ENCODE measurements at regions not wholly inside any gene's neighbourhood (a gene's known extent, or its start where the extent isn't known, plus 50 kb on each side); places are given as distances from the start of the nearest gene placed in this dataset.

- no peaks in the 10 kb centered on the region for H3K4me1 ChIP-seq (ENCODE audit: control insufficient read depth, insufficient read depth, low read length)
- H3K36me3 ChIP-seq (ENCODE audit: control insufficient read depth in 2 of 2, insufficient read depth in 1 of 2, low read length in 2 of 2), result no peaks in the 10 kb centered on the region
- POLR2A ChIA-PET, result no interaction called here
- H3K9me3 ChIP-seq (ENCODE audit: control insufficient read depth, insufficient read depth, low read depth, low read length), result no peaks in the 10 kb centered on the region
- H3K4me3 ChIP-seq (ENCODE audit: low read depth, low read length), result no peak overlapping the region
- CTCF ChIA-PET, result interaction anchor here (0.6 kb wide), 1 partner anchor 105 kb away, joined by 3 read pairs; no protein-coding TSS in a partner anchor
- TF ChIP-seq ZNF140 (tag by site-specific recombination; IDR thresholded peaks at IDR 0.05) (no peak), ZNF692 (tag by site-specific recombination; IDR thresholded peaks at IDR 0.05) (no peak), OVOL3 (tag by site-specific recombination; IDR thresholded peaks at IDR 0.05) (no peak), ZBTB10 (tag by site-specific recombination; IDR thresholded peaks at IDR 0.05) (no peak)
- H3K27ac ChIP-seq (ENCODE audit: extremely low read depth, low read depth, low read length), result no peak overlapping the region
These were observed 187.3 kb upstream of the NMUR2 start for GRCh38 chr5:152592416-152592815.

GRCh38 chr5:152593388-152593787 lies 188.3 kb upstream of the NMUR2 start:
- ChIA-PET CTCF (interaction anchor here (0.8 kb wide), 1 partner anchor 80 kb away, joined by 3 read pairs; no protein-coding TSS in a partner anchor), POLR2A (no interaction called here)
- no peaks in the 10 kb centered on the region for H3K4me1 ChIP-seq (ENCODE audit: control insufficient read depth, insufficient read depth, low read length)
- TF ChIP-seq REPIN1 (tag by site-specific recombination; IDR thresholded peaks at IDR 0.05; ENCODE audit: low read depth), result no peak
- TF ChIP-seq SCRT1 (tag by site-specific recombination; IDR thresholded peaks at IDR 0.05; ENCODE audit: borderline replicate concordance), result no peak
- no peak for TF ChIP-seq ZSCAN18 (tag by site-specific recombination; IDR thresholded peaks at IDR 0.05)
- TF ChIP-seq PATZ1 (tag by site-specific recombination; IDR thresholded peaks at IDR 0.05), result no peak
- TF ChIP-seq PRDM4 (tag by site-specific recombination; IDR thresholded peaks at IDR 0.05), result no peak
- no peak for TF ChIP-seq ZNF623 (tag by site-specific recombination; IDR thresholded peaks at IDR 0.05)
- TF ChIP-seq ZNF488 (tag by site-specific recombination; IDR thresholded peaks at IDR 0.05), result no peak
- no peak for TF ChIP-seq HIC1 (tag by site-specific recombination; IDR thresholded peaks at IDR 0.05)
- TF ChIP-seq ELK4 (IDR thresholded peaks at IDR 0.05; ENCODE audit: borderline replicate concordance, low read depth, low read length), result no peak
- no peak for TF ChIP-seq ZNF16 (tag by site-specific recombination; IDR thresholded peaks at IDR 0.05; ENCODE audit: low read depth)
- TF ChIP-seq ZNF211 (tag by site-specific recombination; IDR thresholded peaks at IDR 0.05; ENCODE audit: low read depth), result no peak
- no peak for TF ChIP-seq ZFHX2 (tag by site-specific recombination; conservative IDR thresholded peaks at IDR 0.05)
- no peak for TF ChIP-seq GLI2 (tag by site-specific recombination; IDR thresholded peaks at IDR 0.05; ENCODE audit: borderline replicate concordance, low read depth)
- no peak for TF ChIP-seq HOXC10 (CRISPR knock-in tag; IDR thresholded peaks at IDR 0.05)
- TF ChIP-seq ZNF140 (tag by site-specific recombination; IDR thresholded peaks at IDR 0.05), result no peak
- TF ChIP-seq ZNF629 (tag by site-specific recombination; IDR thresholded peaks at IDR 0.05), result no peak
- no peak for TF ChIP-seq KLF9 (tag by site-specific recombination; IDR thresholded peaks at IDR 0.05; ENCODE audit: low read depth)

More at GRCh38 chr5:152593388-152593787, 188.3 kb upstream of the NMUR2 start:
- Histone ChIP-seq H3K9me3 (ENCODE audit: control insufficient read depth, insufficient read depth, low read depth, low read length) (no peaks in the 10 kb centered on the region), H3K36me3 (ENCODE audit: control insufficient read depth in 2 of 2, insufficient read depth in 1 of 2, low read length in 2 of 2) (no peaks in the 10 kb centered on the region), H3K27ac (ENCODE audit: extremely low read depth, low read depth, low read length) (no peak overlapping the region), H3K4me3 (ENCODE audit: low read depth, low read length) (no peak overlapping the region)
